ENCODE measurements at regions not wholly inside any gene's neighbourhood (a gene's known extent, or its start where the extent isn't known, plus 50 kb on each side); places are given as distances from the start of the nearest gene placed in this dataset.
"Not testable (repeated sequence)": the region's sequence is repeated elsewhere in the genome, so short reads cannot be mapped to it uniquely, and the experiment has no call there.

DNA sequence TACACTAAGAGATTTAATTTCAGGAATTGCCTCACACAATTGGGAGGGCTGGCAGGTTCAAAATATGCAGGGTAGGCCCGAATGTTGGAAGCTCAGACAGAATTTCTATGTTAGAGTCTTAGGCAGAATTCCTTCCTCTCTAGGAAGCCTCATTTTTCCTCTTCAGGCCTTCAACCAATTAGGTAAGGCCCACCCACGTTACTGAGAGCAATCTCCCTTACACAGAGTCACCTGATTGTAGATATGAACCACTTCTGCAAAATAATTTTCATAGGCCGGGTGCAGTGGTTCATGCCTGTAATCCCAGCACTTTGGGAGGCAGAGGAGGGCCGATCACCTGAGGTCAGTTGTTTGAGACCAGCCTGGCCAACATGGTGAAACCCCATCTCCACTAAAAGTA is 50.2 kb upstream of the HIVEP1 start:
- no peak overlapping the region for H3K4me3 Mint-ChIP-seq
- no peak overlapping the region for H3K27ac Mint-ChIP-seq
- no peaks in the 10 kb centered on the region for H3K9me3 Mint-ChIP-seq

DNA sequence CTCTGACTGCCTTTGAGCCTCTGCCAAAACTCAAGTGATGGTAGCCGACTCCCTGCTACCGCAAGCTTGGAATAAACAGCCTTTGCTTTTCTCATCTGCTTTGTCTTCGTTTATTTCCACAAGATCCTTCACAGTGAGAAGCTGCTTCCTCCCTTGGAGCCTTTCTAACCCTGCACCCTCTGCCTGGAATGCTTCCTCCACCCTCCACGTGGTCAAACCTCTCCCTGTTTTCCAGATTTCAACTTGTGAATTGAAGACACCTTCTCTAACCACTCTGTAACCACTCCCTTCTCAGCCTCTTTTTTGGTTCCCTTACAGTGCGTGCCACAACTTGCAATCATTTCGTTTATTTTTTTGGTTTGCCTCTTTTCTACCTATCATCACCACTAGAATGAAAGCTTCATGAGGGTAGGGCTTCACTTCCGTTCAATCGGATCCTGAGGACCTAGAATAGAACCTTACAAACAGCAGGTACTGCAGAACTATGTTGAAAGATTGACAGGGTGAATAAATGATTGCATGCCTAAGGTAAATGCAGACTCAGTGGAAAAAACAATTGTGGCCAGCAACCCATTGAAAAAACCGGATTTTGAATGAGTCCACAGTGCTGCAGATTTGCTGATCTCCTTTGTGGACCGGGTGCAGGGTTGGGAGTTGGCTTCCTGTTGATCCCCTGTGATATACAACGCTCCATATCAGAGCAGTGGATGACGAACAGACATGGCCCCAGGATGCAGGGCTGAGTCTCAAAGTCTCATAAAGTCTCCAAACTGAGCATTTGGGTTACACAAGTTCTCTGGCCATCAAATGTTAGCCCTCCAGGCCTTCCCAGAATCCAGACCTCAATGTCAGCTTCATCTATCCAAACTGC is 51.0 kb upstream of the HIVEP1 start:
- H3K27me3 Mint-ChIP-seq, result peaks cover 0 to 13% of the 10 kb centered on the region in 2 donors
- DNase-seq (no peak), ATAC-seq (replicated peaks) (no peak)
- no peak overlapping the region for H3K4me3 Mint-ChIP-seq
- H3K9me3 Mint-ChIP-seq, result no peaks in the 10 kb centered on the region
- no peaks in the 10 kb centered on the region for H3K4me1 Mint-ChIP-seq (ENCODE audit: low read depth in 2 of 2)
- H3K27ac Mint-ChIP-seq, result no peak overlapping the region
- no peaks in the 10 kb centered on the region for H3K36me3 Mint-ChIP-seq (ENCODE audit: insufficient read depth)

More for the DNA sequence above, 50.2 kb upstream of the HIVEP1 start:
- H3K27me3 Mint-ChIP-seq, result peaks cover 0 to 10% of the 10 kb centered on the region in 2 donors
- DNase-seq (no peak), ATAC-seq (replicated peaks) (no peak)
- H3K4me1 Mint-ChIP-seq (ENCODE audit: low read depth in 2 of 2), result no peaks in the 10 kb centered on the region
- H3K36me3 Mint-ChIP-seq (ENCODE audit: insufficient read depth), result no peaks in the 10 kb centered on the region

DNA sequence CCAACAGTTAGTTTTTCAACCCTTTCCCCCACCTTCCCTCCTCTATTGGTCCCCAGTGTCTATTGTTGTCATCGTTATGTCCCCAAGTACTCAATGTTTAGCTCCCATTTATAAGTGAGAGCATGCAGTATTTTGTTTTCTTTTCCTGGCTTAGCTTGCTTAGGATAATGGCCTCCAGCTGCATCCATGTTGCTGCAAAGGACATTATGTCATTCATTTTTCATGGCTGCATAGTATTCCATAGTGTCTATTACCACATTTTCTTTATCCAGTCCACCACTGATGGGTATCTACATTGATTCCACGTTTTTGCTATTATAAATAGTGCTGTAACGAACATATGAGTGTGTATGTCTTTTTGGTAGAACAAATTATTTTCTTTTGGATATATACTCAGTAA is 55.3 kb upstream of the HIVEP1 start:
- Mint-ChIP-seq H3K36me3 (ENCODE audit: insufficient read depth) (no peaks in the 10 kb centered on the region), H3K27me3 (peaks cover 9 to 19% of the 10 kb centered on the region in 2 donors), H3K27ac (no peak overlapping the region), H3K4me1 (ENCODE audit: low read depth in 2 of 2) (no peaks in the 10 kb centered on the region), H3K4me3 (no peak overlapping the region), H3K9me3 (no peaks in the 10 kb centered on the region)
- no peak for ATAC-seq (replicated peaks)
- no peak for DNase-seq

DNA sequence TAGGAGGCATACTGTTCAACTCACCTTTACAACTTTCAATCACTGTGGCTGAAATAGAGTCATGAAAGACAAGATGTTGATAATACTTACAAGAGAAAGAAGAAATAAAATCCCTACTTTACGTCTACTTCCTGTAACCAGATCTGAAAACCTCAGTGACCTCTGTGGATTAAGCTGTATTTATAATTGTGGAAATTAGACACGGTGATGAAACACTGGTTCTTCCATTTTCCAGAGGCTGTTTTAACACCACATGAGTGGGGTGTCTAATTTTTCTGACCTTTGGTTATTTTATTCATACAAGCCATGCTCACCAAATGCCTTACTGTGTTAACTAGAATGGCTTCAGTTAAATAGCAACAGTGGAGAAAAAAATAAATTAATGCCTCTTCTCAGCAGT is 58.5 kb upstream of the HIVEP1 start:
- Mint-ChIP-seq H3K27ac (no peak overlapping the region), H3K9me3 (no peaks in the 10 kb centered on the region), H3K36me3 (ENCODE audit: insufficient read depth) (no peaks in the 10 kb centered on the region), H3K27me3 (peaks cover 9 to 20% of the 10 kb centered on the region in 2 donors), H3K4me3 (no peak overlapping the region), H3K4me1 (ENCODE audit: low read depth in 2 of 2) (no peaks in the 10 kb centered on the region)
- DNase-seq (no peak), ATAC-seq (replicated peaks) (no peak)

DNA sequence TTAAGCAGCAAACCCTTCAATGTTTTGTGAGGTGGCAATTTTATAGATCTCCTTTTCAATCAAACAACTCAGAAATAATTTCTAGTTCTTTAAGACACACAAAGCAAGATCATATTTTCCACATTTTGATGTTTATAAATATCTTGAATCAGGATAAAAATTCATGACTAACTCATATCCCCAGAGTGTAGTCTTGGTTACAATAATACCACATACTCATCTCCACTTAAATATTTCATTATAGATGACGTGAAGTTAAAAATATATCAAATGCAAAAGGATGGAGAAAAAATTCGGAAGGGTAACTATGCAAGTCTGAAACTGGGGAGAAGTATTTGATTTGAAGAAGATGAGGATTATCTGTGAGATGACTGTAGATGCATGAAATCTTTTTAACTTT is 59.8 kb upstream of the HIVEP1 start:
- Mint-ChIP-seq H3K27me3 (peaks cover 9 to 26% of the 10 kb centered on the region in 2 donors), H3K27ac (no peak overlapping the region), H3K36me3 (ENCODE audit: insufficient read depth) (no peaks in the 10 kb centered on the region), H3K4me1 (ENCODE audit: low read depth in 2 of 2) (no peaks in the 10 kb centered on the region), H3K4me3 (no peak overlapping the region), H3K9me3 (no peaks in the 10 kb centered on the region)
- no peak for DNase-seq
- no peak for ATAC-seq (replicated peaks)

DNA sequence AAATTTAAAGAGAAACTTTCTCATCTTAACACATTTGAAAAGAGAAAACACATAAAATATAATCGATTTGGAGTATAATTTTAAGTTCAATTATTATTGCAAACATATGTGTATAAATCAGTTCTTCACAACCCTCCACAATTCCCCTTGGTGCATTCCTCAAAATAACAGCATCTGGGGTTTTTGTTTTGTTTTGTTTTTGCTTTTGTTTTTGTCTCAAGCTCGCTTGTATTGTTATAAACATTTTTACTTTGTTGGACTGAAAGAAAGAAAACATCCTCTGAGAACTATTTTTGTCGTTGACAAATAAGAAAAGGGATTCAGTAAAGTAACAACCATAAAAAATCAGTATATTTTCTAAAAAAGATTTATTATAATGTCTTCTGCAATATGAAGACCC is 60.2 kb upstream of the HIVEP1 start:
- DNase-seq, result no peak
- no peaks in the 10 kb centered on the region for H3K9me3 Mint-ChIP-seq
- no peaks in the 10 kb centered on the region for H3K4me1 Mint-ChIP-seq (ENCODE audit: low read depth in 2 of 2)
- no peak for ATAC-seq (replicated peaks)
- H3K27ac Mint-ChIP-seq, result no peak overlapping the region
- H3K4me3 Mint-ChIP-seq, result no peak overlapping the region
- H3K27me3 Mint-ChIP-seq, result peaks cover 9 to 24% of the 10 kb centered on the region in 2 donors
- no peaks in the 10 kb centered on the region for H3K36me3 Mint-ChIP-seq (ENCODE audit: insufficient read depth)

DNA sequence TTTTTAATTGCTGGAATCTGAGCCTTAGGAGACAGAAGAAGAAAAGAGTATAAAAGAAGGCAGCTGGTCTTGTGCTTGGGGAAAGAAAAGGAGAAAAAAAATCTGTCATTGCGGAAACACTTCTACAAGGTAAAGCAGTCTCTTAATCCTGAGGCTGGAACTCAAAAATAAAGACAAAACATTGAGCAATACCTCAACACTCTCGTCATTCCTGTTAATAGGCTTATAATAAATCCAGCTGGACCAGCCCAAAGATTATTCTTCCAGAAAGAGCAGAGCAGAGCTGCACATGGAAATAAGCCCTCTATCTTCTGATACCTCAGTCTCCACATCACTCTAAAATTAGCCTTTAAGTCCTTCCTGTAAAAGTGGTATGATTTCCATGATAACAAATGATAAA is 62.0 kb upstream of the HIVEP1 start:
- DNase-seq (no peak), ATAC-seq (replicated peaks) (no peak)
- Mint-ChIP-seq H3K36me3 (ENCODE audit: insufficient read depth) (no peaks in the 10 kb centered on the region), H3K9me3 (no peaks in the 10 kb centered on the region), H3K4me3 (no peak overlapping the region), H3K27ac (no peak overlapping the region), H3K27me3 (peaks cover 2 to 17% of the 10 kb centered on the region in 2 donors), H3K4me1 (ENCODE audit: low read depth in 2 of 2) (no peaks in the 10 kb centered on the region)

DNA sequence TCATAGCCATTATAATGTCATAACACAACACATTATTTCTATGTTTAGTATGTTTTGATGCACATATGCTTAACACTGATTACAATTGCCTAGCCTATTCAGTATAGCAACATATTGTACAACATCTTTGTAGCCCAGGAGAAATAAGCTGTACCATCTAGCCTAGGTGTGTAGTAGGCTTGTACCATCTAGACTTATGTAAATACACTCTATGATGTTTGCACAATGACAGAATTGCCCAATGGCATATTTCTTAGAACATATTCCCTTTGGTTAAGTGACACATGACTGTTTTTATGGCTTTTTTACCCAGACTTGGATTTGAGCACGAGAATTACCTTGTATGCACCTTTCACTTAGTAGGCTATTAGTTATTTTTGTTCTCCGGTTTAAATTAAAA is 64.5 kb upstream of the HIVEP1 start:
- Mint-ChIP-seq H3K4me3 (no peak overlapping the region), H3K4me1 (ENCODE audit: low read depth in 2 of 2) (no peaks in the 10 kb centered on the region), H3K27ac (no peak overlapping the region), H3K36me3 (ENCODE audit: insufficient read depth) (no peaks in the 10 kb centered on the region), H3K9me3 (no peaks in the 10 kb centered on the region), H3K27me3 (peaks cover 0 to 22% of the 10 kb centered on the region in 2 donors)
- DNase-seq, result no peak
- no peak for ATAC-seq (replicated peaks)

DNA sequence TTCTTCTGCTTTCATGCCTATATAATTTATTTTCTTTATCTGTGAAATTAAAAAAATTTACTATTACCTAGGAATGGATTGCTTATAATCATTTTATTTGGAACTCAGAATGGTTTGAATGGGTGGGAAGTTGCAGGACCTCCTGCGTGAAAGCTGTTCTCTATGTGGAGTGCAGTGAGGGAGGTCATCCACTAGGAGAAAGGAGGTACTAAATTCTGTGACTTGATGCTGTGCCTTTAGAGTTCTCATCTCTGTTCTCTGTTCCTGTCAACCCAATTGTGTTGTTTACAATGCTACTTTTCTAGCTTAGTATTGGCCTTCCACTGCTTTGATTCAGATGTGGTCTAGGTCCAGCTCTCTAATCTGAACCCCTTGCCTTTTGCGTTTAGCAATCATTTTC is 65.0 kb upstream of the HIVEP1 start:
- peaks cover 0 to 27% of the 10 kb centered on the region in 2 donors for H3K27me3 Mint-ChIP-seq
- ATAC-seq (replicated peaks), result peak; percentile 51
- H3K4me1 Mint-ChIP-seq (ENCODE audit: low read depth in 2 of 2), result no peaks in the 10 kb centered on the region
- no peaks in the 10 kb centered on the region for H3K36me3 Mint-ChIP-seq (ENCODE audit: insufficient read depth)
- H3K4me3 Mint-ChIP-seq, result no peak overlapping the region
- no peaks in the 10 kb centered on the region for H3K9me3 Mint-ChIP-seq
- DNase-seq, result no peak
- no peak overlapping the region for H3K27ac Mint-ChIP-seq

DNA sequence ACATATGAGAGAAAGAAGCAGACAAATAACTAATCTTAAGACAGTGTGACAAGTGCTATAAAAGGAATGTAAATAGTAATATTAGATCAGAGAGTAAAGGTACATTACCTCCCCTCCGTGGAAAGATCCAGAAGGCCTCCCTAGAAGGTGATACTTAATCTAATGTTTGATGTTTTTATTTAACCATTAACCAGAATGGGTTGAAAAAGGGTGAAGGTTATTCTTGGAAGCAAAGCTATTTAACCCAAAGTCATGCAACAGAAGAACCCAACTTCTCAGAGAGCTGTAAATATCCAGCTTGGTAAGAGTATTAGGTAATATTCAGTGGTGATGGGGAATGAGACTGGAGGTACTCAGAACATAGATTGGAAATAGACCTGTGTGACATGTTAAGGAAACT is 68.0 kb upstream of the HIVEP1 start:
- no peaks in the 10 kb centered on the region for H3K4me1 Mint-ChIP-seq (ENCODE audit: low read depth in 2 of 2)
- H3K4me3 Mint-ChIP-seq, result no peak overlapping the region
- DNase-seq (no peak), ATAC-seq (replicated peaks) (no peak)
- no peaks in the 10 kb centered on the region for H3K36me3 Mint-ChIP-seq (ENCODE audit: insufficient read depth)
- H3K27me3 Mint-ChIP-seq, result peaks cover 0 to 17% of the 10 kb centered on the region in 2 donors
- no peaks in the 10 kb centered on the region for H3K9me3 Mint-ChIP-seq
- H3K27ac Mint-ChIP-seq, result no peak overlapping the region

DNA sequence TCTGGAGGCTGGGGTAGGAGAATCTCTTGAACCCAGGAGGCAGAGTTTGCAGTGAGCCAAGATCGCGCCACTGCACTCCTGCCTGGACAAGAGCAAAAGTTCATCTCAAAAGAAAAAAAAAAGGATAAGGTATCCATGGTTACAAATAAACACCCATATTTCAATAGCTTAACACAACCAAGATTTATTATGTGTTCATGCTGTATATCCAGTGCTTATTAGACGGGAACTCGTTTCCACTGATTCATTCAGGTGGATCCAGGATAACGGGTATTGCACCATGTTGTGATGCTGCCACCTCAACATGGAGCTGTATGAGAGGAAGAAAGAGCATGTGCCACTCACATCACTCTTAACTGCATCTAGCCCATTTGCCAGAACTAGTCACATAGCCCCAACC is 69.1 kb upstream of the HIVEP1 start:
- DNase-seq, result no peak
- no peaks in the 10 kb centered on the region for H3K9me3 Mint-ChIP-seq
- no peak for ATAC-seq (replicated peaks)
- no peak overlapping the region for H3K4me3 Mint-ChIP-seq
- H3K27me3 Mint-ChIP-seq, result peaks cover 0 to 15% of the 10 kb centered on the region in 2 donors
- H3K36me3 Mint-ChIP-seq (ENCODE audit: insufficient read depth), result no peaks in the 10 kb centered on the region
- H3K27ac Mint-ChIP-seq, result no peak overlapping the region
- no peaks in the 10 kb centered on the region for H3K4me1 Mint-ChIP-seq (ENCODE audit: low read depth in 2 of 2)

DNA sequence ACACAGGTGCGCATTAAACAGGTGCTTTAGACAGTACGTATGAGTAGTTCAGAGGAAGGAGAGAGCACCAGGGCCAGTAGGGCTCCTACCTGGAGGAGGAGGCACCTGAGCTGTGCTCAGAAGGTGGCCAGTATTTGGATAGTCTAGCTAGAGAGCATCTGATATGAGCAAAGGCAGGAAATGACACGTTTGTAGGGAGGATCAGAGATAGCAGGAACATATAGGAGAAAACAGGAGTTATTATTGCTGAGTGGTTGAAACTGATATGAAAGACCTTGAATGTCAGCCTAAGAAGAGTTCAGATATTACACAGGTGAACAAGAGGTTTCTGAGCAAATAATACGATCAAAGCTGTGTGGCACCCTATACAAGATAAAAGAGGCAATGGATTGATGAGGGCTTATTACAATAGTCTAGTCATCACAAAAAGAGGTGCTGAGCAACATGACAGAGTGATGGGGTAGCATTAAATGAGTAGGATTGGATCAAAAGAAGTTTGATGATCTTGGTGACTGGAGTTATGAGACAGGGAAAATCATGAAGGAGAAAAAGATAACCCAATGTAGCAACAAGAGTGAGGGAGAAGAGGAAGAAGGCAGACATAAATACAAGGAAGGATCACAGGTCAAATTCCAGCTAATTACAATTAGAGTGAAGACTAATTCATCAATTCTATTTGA is 69.8 kb upstream of the HIVEP1 start:
- Mint-ChIP-seq H3K4me1 (ENCODE audit: low read depth in 2 of 2) (no peaks in the 10 kb centered on the region), H3K9me3 (no peaks in the 10 kb centered on the region), H3K36me3 (ENCODE audit: insufficient read depth) (no peaks in the 10 kb centered on the region), H3K4me3 (no peak overlapping the region), H3K27ac (no peak overlapping the region), H3K27me3 (peaks cover 0 to 11% of the 10 kb centered on the region in 2 donors)
- ATAC-seq (replicated peaks) (no peak), DNase-seq (no peak)

DNA sequence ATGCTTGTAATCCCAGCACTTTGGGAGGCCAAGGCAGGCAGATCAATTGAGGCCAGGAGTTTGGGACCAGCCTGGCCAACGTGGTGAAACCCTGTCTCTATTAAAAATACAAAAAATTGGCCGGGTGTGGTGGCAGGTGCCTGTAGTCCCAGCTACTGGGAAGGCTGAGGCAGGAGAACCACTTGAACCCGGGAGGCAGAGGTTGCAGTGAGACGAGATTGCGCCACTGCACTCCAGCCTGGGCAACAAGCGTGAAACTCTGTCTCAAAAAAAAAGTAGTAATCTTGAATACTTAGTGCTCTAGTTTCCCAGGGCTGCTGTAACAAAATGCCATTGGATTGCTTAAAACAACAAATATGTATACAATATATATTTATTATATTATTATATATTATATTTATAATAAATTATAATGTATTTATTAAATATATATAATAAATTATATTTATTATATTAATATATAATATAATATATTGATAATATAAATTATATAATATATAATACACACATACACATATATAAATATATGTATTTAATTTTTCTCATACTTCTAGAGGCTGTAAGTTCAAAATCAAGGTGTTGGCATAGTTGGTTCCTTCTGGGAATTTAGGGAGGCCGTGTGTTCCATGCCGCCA is 71.5 kb upstream of the HIVEP1 start:
- not testable (repeated sequence) for H3K27ac Mint-ChIP-seq; H3K4me3 Mint-ChIP-seq; H3K4me1 Mint-ChIP-seq (ENCODE audit: low read depth in 2 of 2); H3K9me3 Mint-ChIP-seq; DNase-seq; ATAC-seq (replicated peaks); H3K36me3 Mint-ChIP-seq (ENCODE audit: insufficient read depth)
- peaks cover 0 to 11% of the 10 kb centered on the region in 2 donors for H3K27me3 Mint-ChIP-seq

Measured in effector memory CD8-positive, alpha-beta T cell (primary cell).